Stimulated activated CD4-positive, alpha-beta T cell treated with anti-CD3 and anti-CD28 coated beads, Interleukin-1b, Interleukin-23, amount 100 ng/mL, for 48 hours (primary cell): ENCODE measurements at regions not wholly inside any gene's neighbourhood (a gene's known extent, or its start where the extent isn't known, plus 50 kb on each side); places are given as distances from the start of the nearest gene placed in this dataset.
"Not testable (repeated sequence)": the region's sequence is repeated elsewhere in the genome, so short reads cannot be mapped to it uniquely, and the experiment has no call there.

ENCODE experiments used
- DNase-seq: peaks from one replicate; pipeline ENCODE4 v3.0.0-alpha.2; 2020

- no peak for DNase-seq
Observed at GRCh38 chr10:53422223-53422888, 649.8 kb upstream of the MBL2 start.

GRCh38 chr10:53412651-53413050 is 640.1 kb upstream of the MBL2 start:
- no peak for DNase-seq

- DNase-seq = no peak
Observed at GRCh38 chr10:53406532-53406931, 633.9 kb upstream of the MBL2 start.

- DNase-seq = no peak
Observed at GRCh38 chr10:53403688-53404087, 631.1 kb upstream of the MBL2 start.

- DNase-seq = no peak
Observed at GRCh38 chr10:53402594-53402993, 630.0 kb upstream of the MBL2 start.

GRCh38 chr10:53401536-53401935 is 629.0 kb upstream of the MBL2 start:
- no peak for DNase-seq

GRCh38 chr10:53396876-53397275 is 624.3 kb upstream of the MBL2 start:
- no peak for DNase-seq

- no peak for DNase-seq
Observed at GRCh38 chr10:53395449-53395848, 622.9 kb upstream of the MBL2 start.

- no peak for DNase-seq
Observed at GRCh38 chr10:53387562-53387961, 615.0 kb upstream of the MBL2 start.

GRCh38 chr10:53382543-53382942 is 610.0 kb upstream of the MBL2 start:
- no peak for DNase-seq

- DNase-seq = no peak
Observed at GRCh38 chr10:53379956-53380355, 607.4 kb upstream of the MBL2 start.

- DNase-seq = no peak
Observed at GRCh38 chr10:53370347-53370746, 597.8 kb upstream of the MBL2 start.

- DNase-seq = no peak
Observed at GRCh38 chr10:53361936-53362335, 589.4 kb upstream of the MBL2 start.

GRCh38 chr10:53361281-53361680 is 588.7 kb upstream of the MBL2 start:
- DNase-seq = no peak

GRCh38 chr10:53358978-53359377 is 586.4 kb upstream of the MBL2 start:
- not testable (repeated sequence) for DNase-seq

- DNase-seq = no peak
Observed at GRCh38 chr10:53358536-53358935, 586.0 kb upstream of the MBL2 start.

GRCh38 chr10:53357587-53357986 is 585.0 kb upstream of the MBL2 start:
- DNase-seq = no peak

- no peak for DNase-seq
Observed at GRCh38 chr10:53356616-53357349, 584.2 kb upstream of the MBL2 start.

- DNase-seq = not testable (repeated sequence)
Observed at GRCh38 chr10:53342531-53342930, 569.9 kb upstream of the MBL2 start.

GRCh38 chr10:53338199-53338598 is 565.6 kb upstream of the MBL2 start:
- DNase-seq = not testable (repeated sequence)

- DNase-seq = not testable (repeated sequence)
Observed at GRCh38 chr10:53335803-53336422, 563.3 kb upstream of the MBL2 start.

GRCh38 chr10:53331460-53331859 is 558.9 kb upstream of the MBL2 start:
- DNase-seq = no peak

- DNase-seq = not testable (repeated sequence)
Observed at GRCh38 chr10:53326401-53327305, 554.1 kb upstream of the MBL2 start.
